Activated CD4-positive, alpha-beta T cell treated with anti-CD3 and anti-CD28 coated beads, Interleukin-2, amount 10 ng/mL, durations not matched to agents 7 days and 5 days (primary cell): ENCODE measurements at regions not wholly inside any gene's neighbourhood (a gene's known extent, or its start where the extent isn't known, plus 50 kb on each side); places are given as distances from the start of the nearest gene placed in this dataset.
A peak's percentile ranks its signal among the peaks of the same experiment; 100 is the strongest.

ENCODE experiments used
- CTCF ChIA-PET: fragments of 350-600 bp; sonication (Branson Sonifier 250); formaldehyde crosslinking; loops from one replicate; lab custom pipeline; 2021; ENCODE audit warnings: antibody characterized with exemption; lab: Charles Lee
- POLR2A ChIA-PET: fragments of 350-600 bp; sonication (Branson Sonifier 250); formaldehyde crosslinking; loops from one replicate; lab custom pipeline; 2021; ENCODE audit warnings: antibody characterized with exemption; lab: Charles Lee
- DNase-seq: peaks from one replicate; pipeline ENCODE4 v3.0.0-alpha.2; 2020
- H3K27ac Mint-ChIP-seq: one replicate; pipeline ENCODE4 v1.8.0; 2021; ENCODE audit warnings: mild to moderate bottlenecking, moderate library complexity, mixed read lengths
- H3K27me3 Mint-ChIP-seq: one replicate; pipeline ENCODE4 v1.8.0; 2021; ENCODE audit warnings: mixed read lengths
- H3K36me3 Mint-ChIP-seq: one replicate; pipeline ENCODE4 v1.8.0; 2021; ENCODE audit warnings: low read depth, mixed read lengths
- H3K4me1 Mint-ChIP-seq: one replicate; pipeline ENCODE4 v1.8.0; 2021; ENCODE audit warnings: mixed read lengths
- H3K4me3 Mint-ChIP-seq: one replicate; pipeline ENCODE4 v1.8.0; 2021; ENCODE audit warnings: mild to moderate bottlenecking, moderate library complexity, mixed read lengths
- H3K9me3 Mint-ChIP-seq: one replicate; pipeline ENCODE4 v1.8.0; 2021; ENCODE audit warnings: mixed read lengths

DNA sequence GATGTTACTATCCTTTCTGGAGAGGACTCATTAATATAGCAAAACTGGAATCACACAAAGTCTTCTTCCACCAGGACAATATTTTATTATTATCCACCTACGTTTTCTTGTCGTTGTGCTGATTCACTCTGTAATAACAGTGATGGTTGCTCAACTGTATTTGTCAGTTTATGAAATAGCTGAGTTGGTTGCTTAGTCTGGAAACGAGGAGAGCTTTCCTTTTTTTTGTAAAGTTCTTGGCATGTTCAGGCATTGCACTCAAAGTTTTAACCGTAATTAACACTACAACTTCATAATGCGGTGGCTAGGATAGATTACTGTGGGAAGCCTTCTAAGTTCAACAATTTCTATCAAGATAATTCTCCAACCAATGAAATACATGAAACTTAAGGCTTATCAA is 131.2 kb downstream of the RAP2B start:
- H3K4me3 Mint-ChIP-seq = no peak overlapping the region
- no peaks in the 10 kb centered on the region for H3K27me3 Mint-ChIP-seq
- peaks cover 20% of the 10 kb centered on the region for H3K4me1 Mint-ChIP-seq
- no peak overlapping the region for H3K27ac Mint-ChIP-seq
- H3K36me3 Mint-ChIP-seq = no peaks in the 10 kb centered on the region
- ChIA-PET POLR2A (no interaction called here), CTCF (interaction anchor here (0.5 to 1.5 kb wide), 3 partner anchors 8 to 82 kb away, joined by 3 to 4 read pairs (median 3); no protein-coding TSS in a partner anchor)
- DNase-seq = no peak
- no peaks in the 10 kb centered on the region for H3K9me3 Mint-ChIP-seq

DNA sequence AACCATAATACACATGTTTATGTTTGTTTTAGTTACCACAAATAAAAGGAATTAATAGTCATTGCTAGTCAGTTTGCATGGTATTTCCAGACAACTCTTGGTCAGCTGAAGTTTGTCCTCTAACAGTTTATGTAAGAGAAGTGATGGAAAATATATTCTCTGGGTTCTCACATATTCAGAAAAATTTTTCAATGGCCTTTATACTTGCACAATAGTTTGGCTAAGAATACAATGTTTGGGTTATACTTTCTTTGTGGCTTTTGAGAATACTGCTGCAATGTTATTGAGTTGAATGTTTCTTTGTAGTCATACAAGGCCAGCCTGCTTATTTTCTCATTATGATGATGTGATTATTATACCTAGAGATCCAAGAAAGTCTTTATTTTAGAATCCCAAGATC is 133.9 kb downstream of the RAP2B start:
- Mint-ChIP-seq H3K4me1 (peaks cover 3% of the 10 kb centered on the region), H3K9me3 (no peaks in the 10 kb centered on the region), H3K27me3 (no peaks in the 10 kb centered on the region), H3K36me3 (no peaks in the 10 kb centered on the region), H3K27ac (no peak overlapping the region), H3K4me3 (no peak overlapping the region)
- no peak for DNase-seq
- CTCF ChIA-PET = interaction anchor here (0.9 kb wide), 1 partner anchor 8 kb away, joined by 3 read pairs; no protein-coding TSS in a partner anchor
- POLR2A ChIA-PET = no interaction called here

DNA sequence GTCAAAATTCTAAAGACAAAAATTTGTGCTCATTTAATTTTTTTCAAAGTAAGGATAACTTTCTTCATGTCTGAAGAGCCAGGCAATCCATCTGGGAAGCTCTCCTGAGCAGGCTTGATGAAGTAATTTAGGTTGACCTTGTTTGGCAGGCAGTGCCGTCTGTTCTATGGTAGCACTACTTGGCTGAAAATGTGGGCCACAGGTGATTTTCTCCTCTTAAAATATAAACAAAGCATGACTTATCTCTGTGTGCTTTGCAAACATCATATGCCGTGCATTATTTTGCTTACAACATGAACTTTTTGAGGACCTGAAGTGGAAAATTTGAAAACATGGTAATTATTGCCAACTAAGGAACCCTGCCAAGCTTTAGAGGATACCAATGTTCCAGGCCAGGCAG is 143.2 kb downstream of the RAP2B start:
- no peak overlapping the region for H3K4me3 Mint-ChIP-seq
- ChIA-PET CTCF (no interaction called here), POLR2A (no interaction called here)
- H3K36me3 Mint-ChIP-seq = no peaks in the 10 kb centered on the region
- no peak overlapping the region for H3K27ac Mint-ChIP-seq
- DNase-seq = no peak
- no peaks in the 10 kb centered on the region for H3K27me3 Mint-ChIP-seq
- H3K4me1 Mint-ChIP-seq = no peaks in the 10 kb centered on the region
- H3K9me3 Mint-ChIP-seq = no peaks in the 10 kb centered on the region

DNA sequence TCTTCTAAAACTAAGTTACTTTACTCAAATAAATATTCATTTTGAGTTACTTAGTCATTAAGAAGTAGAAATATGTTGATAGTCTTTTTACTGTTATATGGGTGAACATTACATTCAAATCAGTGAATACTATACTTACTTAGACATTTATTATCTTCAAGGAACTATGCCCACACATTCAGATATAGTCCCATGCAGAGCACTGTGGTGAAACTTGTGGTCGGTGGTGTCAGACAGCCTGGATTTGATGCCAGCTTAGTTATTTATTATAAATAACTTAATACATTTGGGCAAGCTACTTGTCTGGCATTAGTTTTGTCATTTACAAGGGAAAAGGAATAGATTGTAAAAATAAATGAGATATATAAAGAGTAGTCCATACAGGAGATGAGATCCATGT is 149.5 kb downstream of the RAP2B start:
- Mint-ChIP-seq H3K4me1 (peaks cover 10% of the 10 kb centered on the region), H3K27ac (no peak overlapping the region), H3K9me3 (peaks cover 8% of the 10 kb centered on the region), H3K4me3 (no peak overlapping the region), H3K36me3 (no peaks in the 10 kb centered on the region), H3K27me3 (no peaks in the 10 kb centered on the region)
- POLR2A ChIA-PET = no interaction called here
- CTCF ChIA-PET = no interaction called here
- DNase-seq = no peak

DNA sequence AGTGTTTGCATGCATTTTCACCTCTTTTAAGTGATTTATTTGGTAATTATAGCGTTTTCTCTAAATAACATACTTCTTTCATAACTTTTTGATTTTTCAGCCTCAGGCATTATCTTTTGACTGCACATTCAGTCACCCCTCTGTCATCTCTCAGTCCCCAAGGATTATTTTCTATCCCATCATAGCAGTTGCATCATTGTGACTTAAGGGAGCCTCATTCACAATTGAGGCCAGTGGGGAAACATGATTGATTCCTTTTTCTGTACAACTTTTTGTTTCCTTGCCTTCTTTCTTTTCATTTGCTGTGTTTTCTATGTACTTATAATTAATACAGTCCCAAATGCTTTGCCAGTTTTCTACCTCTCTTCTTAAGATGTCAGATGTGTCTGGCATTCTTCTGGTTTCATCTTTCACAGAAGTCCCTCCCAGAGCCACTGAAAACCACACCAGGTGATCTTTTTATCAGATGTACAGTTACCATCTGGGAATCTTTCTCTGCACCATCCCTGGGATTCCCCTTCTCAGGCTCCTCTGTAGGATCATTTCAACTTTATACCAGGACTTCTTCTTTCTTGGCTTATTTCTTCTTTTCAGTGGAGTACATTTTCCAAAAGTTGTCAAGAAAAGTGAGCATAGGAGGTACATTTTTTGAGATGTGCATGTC is 151.4 kb downstream of the RAP2B start:
- Mint-ChIP-seq H3K36me3 (no peaks in the 10 kb centered on the region), H3K9me3 (peaks cover 12% of the 10 kb centered on the region), H3K27me3 (no peaks in the 10 kb centered on the region), H3K4me1 (peaks cover 10% of the 10 kb centered on the region), H3K4me3 (no peak overlapping the region), H3K27ac (peak overlapping the region; percentile 16)
- POLR2A ChIA-PET = no interaction called here
- CTCF ChIA-PET = no interaction called here
- no peak for DNase-seq

DNA sequence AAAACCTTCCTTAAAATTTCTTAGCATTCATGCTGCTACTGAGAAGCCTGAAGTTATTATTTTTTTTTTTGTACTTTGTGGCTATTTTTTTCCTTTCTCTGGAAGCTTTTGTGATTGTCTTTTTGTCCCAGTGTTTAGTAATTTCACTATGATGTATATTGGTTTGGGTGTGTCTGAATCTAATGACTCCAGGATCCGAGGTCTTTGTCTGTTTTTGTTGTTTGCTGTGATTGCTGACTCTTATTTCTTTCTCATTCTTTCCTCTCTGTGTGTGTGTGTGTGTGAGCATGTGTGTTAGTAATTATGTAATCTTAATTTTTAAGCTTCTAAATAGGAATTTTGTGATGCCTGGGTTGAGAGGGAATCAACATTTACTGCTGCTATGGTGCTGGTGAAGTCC is 152.0 kb downstream of the RAP2B start:
- Mint-ChIP-seq H3K27me3 (no peaks in the 10 kb centered on the region), H3K4me1 (peaks cover 10% of the 10 kb centered on the region), H3K9me3 (peaks cover 12% of the 10 kb centered on the region), H3K4me3 (no peak overlapping the region), H3K27ac (no peak overlapping the region), H3K36me3 (no peaks in the 10 kb centered on the region)
- ChIA-PET CTCF (no interaction called here), POLR2A (no interaction called here)
- no peak for DNase-seq

DNA sequence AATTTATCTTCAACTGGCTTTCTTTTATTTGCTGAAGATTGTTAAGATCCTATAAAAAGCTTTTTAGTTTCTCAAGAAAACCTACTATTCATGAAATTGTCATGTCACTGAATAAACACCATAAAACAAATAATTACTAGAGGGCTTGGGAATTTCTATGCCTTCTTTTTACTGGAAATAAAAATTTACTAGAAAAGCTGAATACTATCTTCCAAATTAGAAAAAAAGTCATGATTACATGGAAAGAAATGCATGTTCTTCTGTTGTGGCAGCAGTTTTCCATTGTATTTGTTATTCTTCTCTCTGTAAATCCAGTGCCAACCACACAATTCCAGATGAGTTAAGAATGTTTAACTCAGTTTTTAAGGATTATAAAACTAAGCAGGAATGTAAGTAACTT is 153.8 kb downstream of the RAP2B start:
- ChIA-PET POLR2A (no interaction called here), CTCF (no interaction called here)
- H3K4me3 Mint-ChIP-seq = no peak overlapping the region
- H3K27ac Mint-ChIP-seq = no peak overlapping the region
- no peaks in the 10 kb centered on the region for H3K36me3 Mint-ChIP-seq
- no peak for DNase-seq
- peaks cover 12% of the 10 kb centered on the region for H3K9me3 Mint-ChIP-seq
- peaks cover 19% of the 10 kb centered on the region for H3K4me1 Mint-ChIP-seq
- no peaks in the 10 kb centered on the region for H3K27me3 Mint-ChIP-seq

DNA sequence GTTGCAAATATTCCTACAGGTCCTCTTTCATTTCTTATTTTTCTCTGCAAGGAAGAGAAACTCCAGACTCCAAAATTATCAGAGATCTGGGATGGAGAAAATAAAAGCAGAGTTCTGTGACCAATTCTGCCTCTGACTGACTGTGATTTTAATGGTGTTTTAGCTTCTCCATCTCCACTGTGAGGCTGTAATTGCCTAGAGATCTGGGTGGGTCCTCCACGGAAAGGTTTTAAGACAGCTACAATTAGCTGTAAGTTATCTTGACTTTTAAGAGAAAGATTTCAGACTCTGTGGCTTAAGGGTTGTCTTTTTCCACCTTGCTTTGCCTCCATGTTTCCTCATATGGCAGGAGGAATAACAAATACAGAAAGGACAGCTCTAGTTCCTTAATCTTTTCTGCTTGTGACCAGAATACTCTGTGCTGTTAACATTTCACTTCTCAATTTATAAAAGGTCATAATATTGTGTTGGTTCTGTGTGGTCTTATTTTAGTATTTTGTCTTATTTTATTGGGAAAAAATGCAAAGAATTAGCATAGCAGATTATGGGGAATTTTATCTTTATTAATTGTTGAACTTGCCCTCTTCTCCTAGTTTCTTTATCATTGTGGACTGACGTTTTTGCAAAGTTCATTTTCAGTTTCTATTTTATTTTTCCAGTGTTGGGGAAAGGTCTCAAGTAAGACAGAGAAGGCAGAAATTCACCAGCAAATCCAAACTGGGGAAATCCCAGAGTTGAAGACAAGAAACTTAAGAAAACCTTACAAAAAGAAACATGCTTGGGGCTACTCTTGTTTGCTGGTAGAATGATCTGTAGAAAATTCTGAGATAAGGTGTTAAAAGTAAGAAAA is 157.9 kb downstream of the RAP2B start:
- H3K36me3 Mint-ChIP-seq = no peaks in the 10 kb centered on the region
- peak overlapping the region; percentile 2 for H3K4me3 Mint-ChIP-seq
- CTCF ChIA-PET = no interaction called here
- peaks cover 10% of the 10 kb centered on the region for H3K4me1 Mint-ChIP-seq
- H3K9me3 Mint-ChIP-seq = peaks cover 10% of the 10 kb centered on the region
- DNase-seq = no peak
- POLR2A ChIA-PET = no interaction called here
- no peaks in the 10 kb centered on the region for H3K27me3 Mint-ChIP-seq
- H3K27ac Mint-ChIP-seq = peak overlapping the region; percentile 73

DNA sequence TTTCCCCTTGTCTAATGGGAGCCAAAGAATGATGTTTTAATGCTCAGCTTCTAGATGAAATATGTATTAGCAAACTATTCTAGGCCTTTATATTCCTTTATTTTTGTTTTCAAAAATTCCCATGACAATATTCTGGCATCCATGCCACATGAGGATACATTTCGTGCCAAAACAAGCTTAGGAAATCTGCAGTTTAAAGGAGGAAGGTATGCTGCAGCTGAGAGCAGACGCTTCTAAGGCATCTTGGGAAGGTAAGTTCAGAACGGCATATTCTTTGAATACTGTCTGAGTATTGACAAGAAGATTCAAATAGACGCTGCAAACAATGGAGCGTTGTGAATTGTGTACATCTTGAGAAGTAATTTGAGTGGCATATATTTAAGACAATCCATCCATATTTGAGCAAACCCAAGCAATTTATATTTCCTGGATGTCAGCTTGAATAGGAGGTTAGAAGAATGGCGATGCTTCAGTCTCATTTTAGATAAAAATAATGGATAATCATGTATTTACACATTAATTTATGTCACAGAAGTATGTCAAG is 158.6 kb downstream of the RAP2B start:
- H3K27ac Mint-ChIP-seq = no peak overlapping the region

DNA sequence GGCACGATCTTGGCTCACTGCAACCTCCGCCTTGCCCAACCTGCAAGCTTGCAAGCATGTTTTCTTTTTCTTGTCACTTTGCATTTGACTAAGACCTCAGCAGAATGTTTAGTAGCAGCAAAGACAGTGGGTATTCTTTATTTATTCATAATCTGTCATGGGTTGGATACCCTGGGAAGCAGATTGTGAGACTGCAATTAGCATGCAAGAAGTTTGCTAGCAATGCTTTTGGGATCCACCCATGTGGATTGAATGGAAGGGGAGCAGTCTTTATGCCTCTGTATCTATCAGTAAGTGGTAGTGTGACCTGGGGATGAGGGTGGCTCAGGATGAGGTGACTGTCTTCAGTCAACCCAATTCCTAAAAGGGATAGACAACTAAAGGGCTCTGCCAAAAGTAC is 166.7 kb downstream of the RAP2B start:
- POLR2A ChIA-PET = no interaction called here
- H3K36me3 Mint-ChIP-seq = no peaks in the 10 kb centered on the region
- CTCF ChIA-PET = interaction anchor here (0.6 kb wide), 1 partner anchor 49 kb away, joined by 4 read pairs; no protein-coding TSS in a partner anchor
- no peak overlapping the region for H3K27ac Mint-ChIP-seq
- H3K4me3 Mint-ChIP-seq = no peak overlapping the region
- H3K4me1 Mint-ChIP-seq = peaks cover 2% of the 10 kb centered on the region
- DNase-seq = no peak
- H3K27me3 Mint-ChIP-seq = no peaks in the 10 kb centered on the region
- H3K9me3 Mint-ChIP-seq = peaks cover 2% of the 10 kb centered on the region

More for the DNA sequence above, 158.6 kb downstream of the RAP2B start:
- POLR2A ChIA-PET = no interaction called here
- no peaks in the 10 kb centered on the region for H3K36me3 Mint-ChIP-seq
- no peak overlapping the region for H3K4me3 Mint-ChIP-seq
- no peak for DNase-seq
- H3K4me1 Mint-ChIP-seq = peaks cover 10% of the 10 kb centered on the region
- CTCF ChIA-PET = no interaction called here
- H3K27me3 Mint-ChIP-seq = no peaks in the 10 kb centered on the region
- peaks cover 7% of the 10 kb centered on the region for H3K9me3 Mint-ChIP-seq

DNA sequence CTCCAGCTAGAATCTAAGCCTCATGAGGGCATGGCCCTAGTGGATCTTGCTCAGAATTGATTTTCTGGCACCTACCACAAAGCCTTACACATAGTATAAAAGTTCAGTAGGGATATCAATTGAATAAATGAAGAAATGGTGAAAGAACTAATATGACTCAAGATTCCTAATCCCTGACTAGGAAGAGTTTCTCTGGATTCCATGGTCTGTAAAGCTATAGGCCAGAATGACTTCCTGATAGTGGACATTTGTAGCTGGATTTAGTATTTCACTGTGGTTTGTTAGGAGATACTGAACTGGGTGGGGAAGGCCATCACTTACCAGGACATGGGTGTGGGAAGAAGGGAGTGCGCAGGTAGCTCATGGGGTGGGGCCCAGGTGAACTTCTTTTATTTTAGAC is 168.9 kb downstream of the RAP2B start:
- H3K4me1 Mint-ChIP-seq = peaks cover 2% of the 10 kb centered on the region
- no peak overlapping the region for H3K27ac Mint-ChIP-seq
- ChIA-PET POLR2A (no interaction called here), CTCF (interaction anchor here (0.6 kb wide), 1 partner anchor 231 kb away, joined by 3 read pairs; no protein-coding TSS in a partner anchor)
- H3K4me3 Mint-ChIP-seq = no peak overlapping the region
- no peaks in the 10 kb centered on the region for H3K36me3 Mint-ChIP-seq
- no peaks in the 10 kb centered on the region for H3K9me3 Mint-ChIP-seq
- DNase-seq = no peak
- no peaks in the 10 kb centered on the region for H3K27me3 Mint-ChIP-seq

DNA sequence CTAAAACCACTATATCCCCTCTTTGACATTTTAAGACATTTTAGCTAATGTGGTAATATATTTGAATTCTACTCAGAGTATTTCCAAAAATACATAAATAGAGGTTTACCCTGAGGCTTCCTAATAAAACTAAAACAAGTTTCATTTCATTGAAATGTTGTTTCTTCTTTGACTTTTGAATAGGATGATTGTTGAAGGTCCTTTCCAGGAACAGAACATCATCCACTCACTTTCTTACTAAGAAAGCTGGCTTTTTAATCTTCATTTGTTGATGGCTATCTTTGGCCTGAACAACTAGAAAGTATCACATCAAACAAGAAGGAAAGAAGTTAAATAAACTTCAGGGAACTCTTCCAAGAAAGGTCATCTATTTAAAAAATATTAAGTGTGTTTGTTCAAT is 169.7 kb downstream of the RAP2B start:
- DNase-seq = no peak
- Mint-ChIP-seq H3K27ac (no peak overlapping the region), H3K27me3 (no peaks in the 10 kb centered on the region), H3K9me3 (no peaks in the 10 kb centered on the region), H3K4me1 (peaks cover 2% of the 10 kb centered on the region), H3K4me3 (no peak overlapping the region), H3K36me3 (no peaks in the 10 kb centered on the region)
- ChIA-PET POLR2A (no interaction called here), CTCF (no interaction called here)

DNA sequence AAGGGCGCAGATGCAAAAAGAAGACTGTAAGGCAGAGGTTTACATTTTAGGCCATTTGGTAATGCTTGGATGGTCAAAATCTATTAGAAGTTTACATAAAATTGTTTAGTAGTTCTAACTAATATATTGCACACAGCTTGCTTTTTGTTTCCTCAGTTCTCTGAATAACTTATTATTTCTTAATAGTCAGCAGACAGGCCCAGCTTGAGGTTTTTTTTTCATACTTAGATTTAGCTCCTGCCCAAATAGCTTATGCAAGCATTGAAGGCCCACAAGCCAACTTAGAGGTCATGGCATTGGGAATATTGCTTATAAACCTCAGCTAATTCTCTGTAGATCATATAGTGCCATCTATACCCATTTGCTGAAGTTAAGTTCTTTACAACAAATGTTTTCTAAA is 172.5 kb downstream of the RAP2B start:
- POLR2A ChIA-PET = interaction anchor here (0.6 kb wide), 1 partner anchor 139 kb away, joined by 7 read pairs; no protein-coding TSS in a partner anchor
- Mint-ChIP-seq H3K4me1 (peaks cover 2% of the 10 kb centered on the region), H3K27ac (no peak overlapping the region), H3K36me3 (no peaks in the 10 kb centered on the region), H3K27me3 (no peaks in the 10 kb centered on the region), H3K9me3 (no peaks in the 10 kb centered on the region), H3K4me3 (no peak overlapping the region)
- no peak for DNase-seq
- CTCF ChIA-PET = no interaction called here
